GM12878 (cell line): ENCODE measurements at regions not wholly inside any gene's neighbourhood (a gene's known extent, or its start where the extent isn't known, plus 50 kb on each side); places are given as distances from the start of the nearest gene placed in this dataset.

Experiments used
- ATAC-seq: fragments of 200-7000 bp; cut with Tn5 transposase; 3 replicates; pipeline ENCODE4 v1.9.1; 2020; ENCODE audit warnings: mild to moderate bottlenecking, moderate library complexity
- BruUV-seq: library from RNA; stranded (reverse); fragments of 400-500 nt; replicated peaks from 2 replicates; lab custom pipeline; 2021; lab: Mats Ljungman, UMichigan
- CTCF ChIA-PET: fragments of 300-600 bp; sonication (Branson Sonifier 250); formaldehyde crosslinking; extraction: SDS; loops from one replicate; lab custom pipeline; 2021; ENCODE audit warnings: inconsistent platforms; lab: Yijun Ruan, JAX
- POLR2A ChIA-PET: fragments of 350-600 bp; formaldehyde crosslinking; extraction: SDS; loops from one replicate; lab custom pipeline; 2021; ENCODE audit warnings: inconsistent platforms; lab: Charles Lee
- RAD21 ChIA-PET: fragments of 300-600 bp; sonication (Branson Sonifier 250); formaldehyde crosslinking; loops from one replicate; lab custom pipeline; 2023; ENCODE audit warnings: antibody characterized with exemption; ENCODE audit not compliant: unreplicated experiment; lab: Charles Lee
- SMC1A ChIA-PET: fragments of 300-600 bp; sonication (Branson Sonifier 250); formaldehyde crosslinking; loops from one replicate; lab custom pipeline; 2023; ENCODE audit not compliant: unreplicated experiment, uncharacterized antibody; lab: Charles Lee
- DNase-seq: peaks from one replicate; pipeline ENCODE4 v3.0.0-alpha.2; 2011; ENCODE audit warnings: low read depth, low spot score
- FAIRE-seq: peaks from 3 replicates; lab custom pipeline; 2011; peaks lifted over from hg19 to GRCh38; lab: Jason Lieb, UNC
- H2AFZ ChIP-seq: 2 replicates; pipeline ENCODE4 v1.6.0; 2011; ENCODE audit warnings: low read depth, low read length, control low read depth; ENCODE audit not compliant: control insufficient read depth
- H3K27ac ChIP-seq: 2 replicates; pipeline ENCODE4 v1.5.1; 2011; ENCODE audit warnings: control low read depth; ENCODE audit not compliant: control insufficient read depth, insufficient read depth
- H3K27me3 ChIP-seq, 2 experiments: replicated peaks in 1 of 2; 2 replicates each; pipeline versions ENCODE4 v1.6.0 to v1.6.1; 2011; ENCODE audit warnings: low read length in 1 of 2; ENCODE audit not compliant: control insufficient read depth in 2 of 2, insufficient read depth in 2 of 2
- H3K36me3 ChIP-seq, 2 experiments: 2 replicates each; pipeline ENCODE4 v1.5.1; 2011; ENCODE audit warnings: low read length in 1 of 2; ENCODE audit not compliant: control insufficient read depth in 2 of 2, insufficient read depth in 2 of 2
- H3K4me1 ChIP-seq: 2 replicates; pipeline ENCODE4 v1.6.1; 2011; ENCODE audit warnings: mild to moderate bottlenecking, low read length, moderate library complexity, mixed read lengths; ENCODE audit not compliant: control insufficient read depth, insufficient read depth
- H3K4me2 ChIP-seq: 2 replicates; pipeline ENCODE4 v1.6.0; 2011; ENCODE audit warnings: control low read depth; ENCODE audit not compliant: control insufficient read depth, insufficient read depth
- H3K4me3 ChIP-seq: fragments of 200-600 bp; sonication (generic); 2 replicates; pipeline ENCODE4 v1.5.1; 2016
- H3K79me2 ChIP-seq: 2 replicates; pipeline ENCODE4 v1.6.0; 2011; ENCODE audit warnings: low read length; ENCODE audit not compliant: control insufficient read depth, insufficient read depth
- H3K9ac ChIP-seq: 2 replicates; pipeline ENCODE4 v1.8.0; 2011; ENCODE audit warnings: low read length, control low read depth, mixed read lengths; ENCODE audit not compliant: control insufficient read depth, insufficient read depth
- H3K9me3 ChIP-seq: replicated peaks from 3 replicates; pipeline ENCODE4 v1.5.1; 2011; ENCODE audit warnings: mild to moderate bottlenecking, low read length; ENCODE audit not compliant: control insufficient read depth, insufficient read depth
- H4K20me1 ChIP-seq: 2 replicates; pipeline ENCODE4 v1.6.0; 2011; ENCODE audit not compliant: control insufficient read depth, insufficient read depth
- ATF7 ChIP-seq: fragments of 450-650 bp; IDR thresholded peaks from 2 replicates; pipeline ENCODE4 v1.6.1; 2016; ENCODE audit warnings: low read depth, mild to moderate bottlenecking
- BRCA1 ChIP-seq: IDR thresholded peaks from 2 replicates; pipeline ENCODE4 v1.6.1; 2011; ENCODE audit warnings: low read depth, low read length, improper control_type of control experiment
- EP300 ChIP-seq, 2 experiments: fragments of 150-350 bp in 1 of 2; IDR thresholded peaks; 2 replicates each; pipeline ENCODE4 v1.6.1; 2011 to 2012; ENCODE audit warnings: low read depth in 2 of 2, low read length in 2 of 2, borderline replicate concordance in 1 of 2, improper control_type of control experiment in 1 of 2, inconsistent platforms in 1 of 2; ENCODE audit not compliant: control insufficient read depth in 1 of 2
- FOXK2 ChIP-seq: fragments of 450-650 bp; IDR thresholded peaks from 2 replicates; pipeline ENCODE4 v1.6.1; 2017; ENCODE audit warnings: mild to moderate bottlenecking, moderate library complexity
- MEF2A ChIP-seq: IDR thresholded peaks from 2 replicates; pipeline ENCODE4 v1.6.1; 2011; ENCODE audit warnings: low read depth, mild to moderate bottlenecking, low read length, moderate library complexity; ENCODE audit not compliant: insufficient read depth
- MTA3 ChIP-seq: IDR thresholded peaks from 2 replicates; pipeline ENCODE4 v1.6.1; 2012; ENCODE audit warnings: low read length, inconsistent platforms, borderline replicate concordance
- MYC ChIP-seq: IDR thresholded peaks from 2 replicates; pipeline ENCODE4 v1.6.1; 2011; ENCODE audit warnings: mild to moderate bottlenecking, low read length, moderate library complexity, inconsistent platforms; ENCODE audit not compliant: insufficient read depth, insufficient replicate concordance, insufficient read length, severe bottlenecking
- RAD21 ChIP-seq: IDR thresholded peaks from 2 replicates; pipeline ENCODE4 v1.6.1; 2011; ENCODE audit warnings: mild to moderate bottlenecking, low read depth, low read length, moderate library complexity; ENCODE audit not compliant: insufficient read depth
- RUNX3 ChIP-seq: IDR thresholded peaks from 2 replicates; pipeline ENCODE4 v1.6.1; 2012; ENCODE audit warnings: low read length, inconsistent platforms
- SMC3 ChIP-seq: IDR thresholded peaks from 2 replicates; pipeline ENCODE4 v1.6.1; 2011; ENCODE audit warnings: low read length, improper control_type of control experiment, borderline replicate concordance
- STAT3 ChIP-seq: IDR thresholded peaks from 2 replicates; pipeline ENCODE4 v1.6.1; 2011; ENCODE audit warnings: low read depth, low read length, improper control_type of control experiment
- WRNIP1 ChIP-seq: IDR thresholded peaks from 2 replicates; pipeline ENCODE4 v1.6.1; 2011; ENCODE audit warnings: low read depth, low read length, improper control_type of control experiment, borderline replicate concordance
- WGBS: methylation state at CpG from one replicate; pipeline ENCODE4 v1.1.6; 2016; ENCODE audit warnings: low lambda C conversion rate; ENCODE audit not compliant: insufficient replicate concordance, insufficient coverage; ENCODE audit errors: missing lambda C conversion rate; 5-methylcytosine and 5-hydroxymethylcytosine counted together
- in situ Hi-C: fragments of 300-500 bp; cut with MboI; formaldehyde crosslinking; loops from 9 replicates; pipeline ENCODE4 v1.14.3; 2018; ENCODE audit warnings: mixed read lengths
- intact Hi-C: fragments of 100-400 bp; cut with micrococcal nuclease; formaldehyde crosslinking; loops from one replicate; pipeline ENCODE4 v1.14.2; 2022; ENCODE audit not compliant: unreplicated experiment
- TF ChIP-seq, protein P1 (sequence below): fragments of 450-650 bp; formaldehyde crosslinking; IDR thresholded peaks from 2 replicates; pipeline ENCODE4 v1.5.0; 2022; ENCODE audit warnings: mild to moderate bottlenecking, missing genetic modification characterization
- TF ChIP-seq, protein P2 (sequence below): fragments of 450-650 bp; IDR thresholded peaks from 2 replicates; pipeline ENCODE4 v1.6.1; 2017; ENCODE audit warnings: mild to moderate bottlenecking

DNA sequence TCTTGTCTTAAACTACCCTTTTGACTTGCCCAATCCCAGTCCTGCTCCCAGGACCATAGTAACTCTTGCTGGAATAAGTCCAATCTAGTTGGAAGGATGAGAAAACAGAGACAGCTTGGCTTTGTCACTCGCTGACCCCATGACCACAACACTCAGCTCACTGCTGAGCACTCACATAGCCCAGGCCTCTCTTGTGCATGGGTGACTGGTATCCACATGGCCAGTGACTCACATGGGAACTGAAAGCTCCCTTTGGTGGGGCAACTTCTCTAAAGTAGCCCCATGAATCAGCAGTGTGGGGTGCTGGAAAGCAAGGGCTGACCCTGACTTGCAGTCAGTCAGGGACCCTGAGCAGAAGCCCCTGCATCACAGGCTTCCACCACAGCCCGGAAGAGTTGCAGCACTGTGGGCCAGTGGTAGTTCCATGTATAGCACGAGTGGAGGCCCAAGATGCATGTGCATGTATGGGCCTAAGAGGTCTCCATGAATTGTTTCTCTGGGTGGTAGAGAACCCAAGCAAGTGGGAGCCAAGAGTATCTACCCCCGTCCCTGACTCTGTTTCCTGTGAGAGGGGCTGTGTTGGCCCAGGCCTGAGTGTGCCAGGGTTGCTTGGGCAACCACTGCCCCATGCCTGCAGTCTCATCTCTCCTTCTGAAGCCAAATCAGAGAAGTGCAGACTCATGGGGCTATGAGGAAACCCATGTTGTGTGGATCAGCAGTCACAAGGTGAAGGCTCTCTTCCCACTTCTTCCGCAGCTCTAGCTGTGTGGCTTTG, 62.1 kb upstream of the XCR1 start (continued):
- TF ChIP-seq, protein P1, sequence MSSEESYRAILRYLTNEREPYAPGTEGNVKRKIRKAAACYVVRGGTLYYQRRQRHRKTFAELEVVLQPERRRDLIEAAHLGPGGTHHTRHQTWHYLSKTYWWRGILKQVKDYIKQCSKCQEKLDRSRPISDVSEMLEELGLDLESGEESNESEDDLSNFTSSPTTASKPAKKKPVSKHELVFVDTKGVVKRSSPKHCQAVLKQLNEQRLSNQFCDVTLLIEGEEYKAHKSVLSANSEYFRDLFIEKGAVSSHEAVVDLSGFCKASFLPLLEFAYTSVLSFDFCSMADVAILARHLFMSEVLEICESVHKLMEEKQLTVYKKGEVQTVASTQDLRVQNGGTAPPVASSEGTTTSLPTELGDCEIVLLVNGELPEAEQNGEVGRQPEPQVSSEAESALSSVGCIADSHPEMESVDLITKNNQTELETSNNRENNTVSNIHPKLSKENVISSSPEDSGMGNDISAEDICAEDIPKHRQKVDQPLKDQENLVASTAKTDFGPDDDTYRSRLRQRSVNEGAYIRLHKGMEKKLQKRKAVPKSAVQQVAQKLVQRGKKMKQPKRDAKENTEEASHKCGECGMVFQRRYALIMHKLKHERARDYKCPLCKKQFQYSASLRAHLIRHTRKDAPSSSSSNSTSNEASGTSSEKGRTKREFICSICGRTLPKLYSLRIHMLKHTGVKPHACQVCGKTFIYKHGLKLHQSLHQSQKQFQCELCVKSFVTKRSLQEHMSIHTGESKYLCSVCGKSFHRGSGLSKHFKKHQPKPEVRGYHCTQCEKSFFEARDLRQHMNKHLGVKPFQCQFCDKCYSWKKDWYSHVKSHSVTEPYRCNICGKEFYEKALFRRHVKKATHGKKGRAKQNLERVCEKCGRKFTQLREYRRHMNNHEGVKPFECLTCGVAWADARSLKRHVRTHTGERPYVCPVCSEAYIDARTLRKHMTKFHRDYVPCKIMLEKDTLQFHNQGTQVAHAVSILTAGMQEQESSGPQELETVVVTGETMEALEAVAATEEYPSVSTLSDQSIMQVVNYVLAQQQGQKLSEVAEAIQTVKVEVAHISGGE (CRISPR knock-in tag) = no peak

DNA sequence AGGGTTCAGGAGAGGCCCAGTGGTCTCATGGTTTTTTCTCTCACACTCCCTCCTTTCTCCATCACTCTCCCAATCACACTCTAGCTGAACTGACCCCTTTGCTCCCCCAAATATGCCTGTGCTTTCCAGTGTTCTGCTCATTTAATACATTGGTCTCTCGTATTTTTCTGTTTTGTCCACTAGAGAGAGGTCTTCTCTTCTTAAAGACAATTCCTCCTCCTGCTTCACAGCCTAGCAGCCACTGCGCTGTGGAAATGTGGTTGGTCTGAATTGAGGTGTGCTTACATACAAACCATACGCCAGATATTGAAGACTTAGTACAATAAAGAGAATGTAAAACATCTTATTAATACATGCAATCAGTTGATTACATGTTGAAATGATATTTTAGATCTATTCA, 60.6 kb upstream of the XCR1 start:
- H3K9me3 ChIP-seq = no peaks in the 10 kb centered on the region
- H3K79me2 ChIP-seq = no peaks in the 10 kb centered on the region
- H4K20me1 ChIP-seq = no peaks in the 10 kb centered on the region
- no peak overlapping the region for H2AFZ ChIP-seq
- intact Hi-C loops (loop anchor here (1.0 to 2.0 kb wide), 2 partner anchors 23 to 284 kb away; no protein-coding TSS in a partner anchor), in situ Hi-C loops (loop anchor here (5.0 kb wide), 2 partner anchors 284 to 326 kb away; partner anchors contain the start of gene CCR5)
- DNase-seq = no peak
- ATAC-seq = peak; percentile 40
- 63% methylated on average over 3 of the region's 3 CpGs for WGBS
- ChIA-PET POLR2A (interaction anchor here (0.6 to 3.5 kb wide), 3 partner anchors 121 to 290 kb away, joined by 3 to 22 read pairs (median 12); partner anchors contain the start of genes CCR1 and CCR5), SMC1A (interaction anchor here (0.7 to 23.6 kb wide), 18 partner anchors 10 to 433 kb away, joined by 3 to 581 read pairs (median 5); partner anchors contain the start of genes CCR1, CCR5 and CXCR6), CTCF (interaction anchor here (0.7 to 21.9 kb wide), 16 partner anchors 9 to 449 kb away, joined by 3 to 714 read pairs (median 7); partner anchors contain the start of genes CCR1 and CCR5), RAD21 (interaction anchor here (0.9 to 20.1 kb wide), 16 partner anchors 9 to 401 kb away, joined by 3 to 396 read pairs (median 4); partner anchors contain the start of genes CCR1 and CCR5)
- H3K27me3 ChIP-seq = no peaks in the 10 kb centered on the region
- H3K4me3 ChIP-seq = no peak overlapping the region
- H3K27ac ChIP-seq = no peak overlapping the region
- H3K4me2 ChIP-seq = no peak overlapping the region
- peaks cover 43% of the 10 kb centered on the region for H3K4me1 ChIP-seq
- BruUV-seq = no TSS peak
- no peak for FAIRE-seq
- H3K36me3 ChIP-seq = no peaks in the 10 kb centered on the region
- no peak overlapping the region for H3K9ac ChIP-seq
- TF ChIP-seq FOXK2 (no peak), MEF2A (0 out of 2 replicates have a peak, but pooled peaks have one; percentile 39), MYC (no peak), WRNIP1 (no peak), MTA3 (no peak), ATF7 (no peak), RAD21 (peak; percentile 85), STAT3 (no peak), BRCA1 (no peak), RUNX3 (peak; percentile 63), EP300 (IDR thresholded peaks at IDR 0.05; ENCODE audit: borderline replicate concordance in 1 of 2, control insufficient read depth in 1 of 2, low read depth in 2 of 2, low read length in 2 of 2) (no peak), SMC3 (peak; percentile 84; the same call in 1 of the 2 replicates)
- TF ChIP-seq, protein P2, sequence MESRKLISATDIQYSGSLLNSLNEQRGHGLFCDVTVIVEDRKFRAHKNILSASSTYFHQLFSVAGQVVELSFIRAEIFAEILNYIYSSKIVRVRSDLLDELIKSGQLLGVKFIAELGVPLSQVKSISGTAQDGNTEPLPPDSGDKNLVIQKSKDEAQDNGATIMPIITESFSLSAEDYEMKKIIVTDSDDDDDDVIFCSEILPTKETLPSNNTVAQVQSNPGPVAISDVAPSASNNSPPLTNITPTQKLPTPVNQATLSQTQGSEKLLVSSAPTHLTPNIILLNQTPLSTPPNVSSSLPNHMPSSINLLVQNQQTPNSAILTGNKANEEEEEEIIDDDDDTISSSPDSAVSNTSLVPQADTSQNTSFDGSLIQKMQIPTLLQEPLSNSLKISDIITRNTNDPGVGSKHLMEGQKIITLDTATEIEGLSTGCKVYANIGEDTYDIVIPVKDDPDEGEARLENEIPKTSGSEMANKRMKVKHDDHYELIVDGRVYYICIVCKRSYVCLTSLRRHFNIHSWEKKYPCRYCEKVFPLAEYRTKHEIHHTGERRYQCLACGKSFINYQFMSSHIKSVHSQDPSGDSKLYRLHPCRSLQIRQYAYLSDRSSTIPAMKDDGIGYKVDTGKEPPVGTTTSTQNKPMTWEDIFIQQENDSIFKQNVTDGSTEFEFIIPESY = no peak
